Activated B cell treated with CpG ODN at 0.5 μM for 24 hours (primary cell): ENCODE measurements at regions not wholly inside any gene's neighbourhood (a gene's known extent, or its start where the extent isn't known, plus 50 kb on each side); places are given as distances from the start of the nearest gene placed in this dataset.
"Not testable (repeated sequence)": the region's sequence is repeated elsewhere in the genome, so short reads cannot be mapped to it uniquely, and the experiment has no call there.

Source experiments
- ATAC-seq: fragments of 200-7000 bp; cut with Tn5 transposase; one replicate; pipeline ENCODE4 v1.10.0; 2021; ENCODE audit warnings: low read depth, mild to moderate bottlenecking, moderate library complexity
- CTCF ChIA-PET: fragments of 350-600 bp; sonication (Branson Sonifier 250); formaldehyde crosslinking; loops from one replicate; lab custom pipeline; 2021; ENCODE audit warnings: antibody characterized with exemption; lab: Charles Lee
- POLR2A ChIA-PET: fragments of 350-600 bp; sonication (Branson Sonifier 250); formaldehyde crosslinking; loops from one replicate; lab custom pipeline; 2021; ENCODE audit warnings: antibody characterized with exemption; lab: Charles Lee
- DNase-seq: peaks from one replicate; pipeline ENCODE4 v3.0.0; 2022
- H3K27ac Mint-ChIP-seq: one replicate; pipeline ENCODE4 v1.8.0; 2020; ENCODE audit warnings: mixed read lengths
- H3K27me3 Mint-ChIP-seq: one replicate; pipeline ENCODE4 v1.8.0; 2021; ENCODE audit warnings: mixed read lengths
- H3K36me3 Mint-ChIP-seq: one replicate; pipeline ENCODE4 v1.8.0; 2021; ENCODE audit warnings: low read depth, mixed read lengths
- H3K4me1 Mint-ChIP-seq: one replicate; pipeline ENCODE4 v1.8.0; 2021; ENCODE audit warnings: mixed read lengths
- H3K4me3 Mint-ChIP-seq: one replicate; pipeline ENCODE4 v1.8.0; 2020; ENCODE audit warnings: mild to moderate bottlenecking, mixed read lengths
- H3K9me3 Mint-ChIP-seq: one replicate; pipeline ENCODE4 v1.8.0; 2020; ENCODE audit warnings: mixed read lengths
- intact Hi-C: fragments of 100-400 bp; cut with micrococcal nuclease; formaldehyde crosslinking; loops from one replicate; pipeline ENCODE4 v1.15.1; 2024
- TF ChIP-seq, protein P1 (sequence below): fragments of 200-600 bp; IDR thresholded peaks from one replicate; pipeline ENCODE4 v1.8.0; 2022; ENCODE audit warnings: antibody characterized with exemption, mild to moderate bottlenecking

DNA sequence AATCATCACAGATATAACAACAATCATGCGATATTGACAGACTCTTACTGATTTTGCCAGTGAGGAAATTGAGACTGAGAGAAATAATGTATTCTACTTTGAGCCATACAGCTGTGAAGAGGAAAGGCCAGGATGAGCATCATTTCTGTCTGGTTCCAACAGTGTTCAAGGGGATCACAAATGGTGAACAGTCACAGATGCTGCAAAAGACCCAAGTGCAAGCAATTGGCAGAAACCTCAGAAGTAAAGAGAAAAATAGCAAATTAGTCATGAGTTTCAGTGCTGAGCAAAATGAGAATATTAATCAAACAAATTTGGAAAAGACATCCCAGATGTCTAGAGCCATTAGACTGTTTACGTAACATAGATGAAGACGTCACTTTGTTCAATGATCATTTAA is 114.1 kb downstream of the RAB38 start:
- no peaks in the 10 kb centered on the region for H3K36me3 Mint-ChIP-seq
- ChIA-PET CTCF (no interaction called here), POLR2A (no interaction called here)
- H3K9me3 Mint-ChIP-seq: no peaks in the 10 kb centered on the region
- H3K27ac Mint-ChIP-seq: no peak overlapping the region
- ATAC-seq: no peak
- H3K4me3 Mint-ChIP-seq: no peak overlapping the region
- no peaks in the 10 kb centered on the region for H3K27me3 Mint-ChIP-seq
- TF ChIP-seq, protein P1, sequence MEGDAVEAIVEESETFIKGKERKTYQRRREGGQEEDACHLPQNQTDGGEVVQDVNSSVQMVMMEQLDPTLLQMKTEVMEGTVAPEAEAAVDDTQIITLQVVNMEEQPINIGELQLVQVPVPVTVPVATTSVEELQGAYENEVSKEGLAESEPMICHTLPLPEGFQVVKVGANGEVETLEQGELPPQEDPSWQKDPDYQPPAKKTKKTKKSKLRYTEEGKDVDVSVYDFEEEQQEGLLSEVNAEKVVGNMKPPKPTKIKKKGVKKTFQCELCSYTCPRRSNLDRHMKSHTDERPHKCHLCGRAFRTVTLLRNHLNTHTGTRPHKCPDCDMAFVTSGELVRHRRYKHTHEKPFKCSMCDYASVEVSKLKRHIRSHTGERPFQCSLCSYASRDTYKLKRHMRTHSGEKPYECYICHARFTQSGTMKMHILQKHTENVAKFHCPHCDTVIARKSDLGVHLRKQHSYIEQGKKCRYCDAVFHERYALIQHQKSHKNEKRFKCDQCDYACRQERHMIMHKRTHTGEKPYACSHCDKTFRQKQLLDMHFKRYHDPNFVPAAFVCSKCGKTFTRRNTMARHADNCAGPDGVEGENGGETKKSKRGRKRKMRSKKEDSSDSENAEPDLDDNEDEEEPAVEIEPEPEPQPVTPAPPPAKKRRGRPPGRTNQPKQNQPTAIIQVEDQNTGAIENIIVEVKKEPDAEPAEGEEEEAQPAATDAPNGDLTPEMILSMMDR: no peak
- H3K4me1 Mint-ChIP-seq: no peaks in the 10 kb centered on the region
- intact Hi-C loops: no loop called here
- no peak for DNase-seq

DNA sequence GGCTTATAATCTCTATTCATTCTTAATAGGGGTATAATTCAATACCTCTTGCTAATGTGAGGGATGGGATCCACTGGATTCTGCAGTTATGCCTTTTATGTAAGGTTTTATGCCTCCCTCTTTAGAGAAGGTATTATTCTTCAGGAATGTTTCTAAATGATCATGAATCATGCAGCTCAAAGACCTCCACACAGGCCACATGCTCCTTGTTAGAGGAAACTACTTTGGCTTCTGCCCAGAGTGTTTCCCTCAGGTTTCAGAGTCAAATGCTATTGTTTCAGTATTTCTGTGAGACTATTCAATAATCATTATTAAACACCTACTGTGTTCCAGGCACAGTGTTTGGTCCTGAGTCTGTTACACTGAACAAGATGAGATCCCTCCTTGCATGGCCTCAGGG is 115.9 kb downstream of the RAB38 start:
- H3K4me3 Mint-ChIP-seq: no peak overlapping the region
- DNase-seq (no peak), ATAC-seq (no peak)
- CTCF ChIA-PET: no interaction called here
- no peak overlapping the region for H3K27ac Mint-ChIP-seq
- no peaks in the 10 kb centered on the region for H3K4me1 Mint-ChIP-seq
- no peaks in the 10 kb centered on the region for H3K36me3 Mint-ChIP-seq
- H3K9me3 Mint-ChIP-seq: no peaks in the 10 kb centered on the region
- intact Hi-C loops: no loop called here
- no peaks in the 10 kb centered on the region for H3K27me3 Mint-ChIP-seq
- POLR2A ChIA-PET: no interaction called here
- TF ChIP-seq, protein P1: no peak

DNA sequence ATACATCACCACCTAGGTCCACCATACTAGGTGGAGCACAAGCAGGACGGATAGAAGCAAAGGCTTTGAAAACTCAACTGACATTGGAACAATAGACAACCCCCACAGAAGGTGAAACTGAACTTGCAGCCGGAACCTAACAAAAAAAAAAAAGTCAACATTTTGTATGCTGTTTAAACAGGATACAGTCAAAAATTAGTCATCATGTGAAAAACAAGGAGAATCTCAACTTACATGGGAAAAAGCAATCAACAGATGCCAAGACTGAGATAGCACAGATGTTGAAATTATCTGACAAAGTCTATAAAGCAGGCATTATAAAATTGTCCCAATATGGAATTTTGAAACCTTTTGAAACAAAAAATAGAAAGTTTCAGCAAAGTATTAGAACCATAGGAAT is 123.8 kb downstream of the RAB38 start:
- H3K36me3 Mint-ChIP-seq: no peaks in the 10 kb centered on the region
- CTCF ChIA-PET: no interaction called here

DNA sequence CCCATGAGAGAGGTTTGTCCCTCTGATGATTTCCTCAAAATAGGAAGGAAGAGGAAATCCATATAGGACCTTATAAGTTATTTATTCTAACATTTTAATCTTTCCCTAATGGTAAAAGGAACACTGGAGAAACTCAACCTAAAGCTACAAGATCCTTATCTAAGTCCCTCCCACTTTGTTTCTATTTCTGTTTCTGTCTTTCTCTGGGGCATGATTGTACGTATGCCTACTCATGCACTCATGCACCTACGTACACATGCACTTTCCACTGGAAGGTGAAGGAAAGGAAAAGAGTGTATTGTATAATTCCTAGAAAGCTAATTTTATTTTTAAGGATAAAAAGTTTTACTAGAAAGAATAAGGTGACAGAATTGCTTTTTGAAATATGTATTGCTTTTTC is 125.0 kb downstream of the RAB38 start:
- H3K4me3 Mint-ChIP-seq: no peak overlapping the region
- H3K27ac Mint-ChIP-seq: no peak overlapping the region
- H3K9me3 Mint-ChIP-seq: no peaks in the 10 kb centered on the region
- no peaks in the 10 kb centered on the region for H3K36me3 Mint-ChIP-seq
- DNase-seq (no peak), ATAC-seq (no peak)
- TF ChIP-seq, protein P1: no peak
- ChIA-PET CTCF (no interaction called here), POLR2A (no interaction called here)
- H3K27me3 Mint-ChIP-seq: no peaks in the 10 kb centered on the region
- intact Hi-C loops: no loop called here
- no peaks in the 10 kb centered on the region for H3K4me1 Mint-ChIP-seq

More for the DNA sequence above, 123.8 kb downstream of the RAB38 start:
- no peak for DNase-seq
- Mint-ChIP-seq H3K27ac (no peak overlapping the region), H3K9me3 (no peaks in the 10 kb centered on the region), H3K4me1 (no peaks in the 10 kb centered on the region), H3K4me3 (no peak overlapping the region), H3K27me3 (no peaks in the 10 kb centered on the region)
- TF ChIP-seq, protein P1: no peak
- POLR2A ChIA-PET: no interaction called here
- intact Hi-C loops: no loop called here
- ATAC-seq: no peak

DNA sequence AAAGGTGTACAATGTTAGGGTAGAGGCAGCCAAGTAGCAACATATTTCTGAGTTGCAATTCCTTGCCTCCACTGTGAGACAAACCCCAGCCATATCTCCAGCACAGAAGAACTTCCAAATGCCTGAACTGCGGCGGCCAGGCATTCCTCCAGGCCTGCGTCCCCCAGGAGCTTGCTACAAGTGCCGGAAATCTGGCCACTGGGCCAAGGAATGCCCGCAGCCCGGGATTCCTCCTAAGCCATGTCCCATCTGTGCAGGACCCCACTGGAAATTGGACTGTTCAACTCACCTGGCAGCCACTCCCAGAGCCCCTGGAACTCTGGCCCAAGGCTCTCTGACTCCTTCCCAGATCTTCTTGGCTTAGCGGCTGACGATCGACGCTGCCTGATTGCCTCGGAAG is 130.0 kb downstream of the RAB38 start:
- H3K27me3 Mint-ChIP-seq, POLR2A ChIA-PET, H3K4me3 Mint-ChIP-seq, ATAC-seq, intact Hi-C loops, H3K4me1 Mint-ChIP-seq, H3K27ac Mint-ChIP-seq, DNase-seq, H3K36me3 Mint-ChIP-seq, H3K9me3 Mint-ChIP-seq, CTCF ChIA-PET: not testable (repeated sequence)

DNA sequence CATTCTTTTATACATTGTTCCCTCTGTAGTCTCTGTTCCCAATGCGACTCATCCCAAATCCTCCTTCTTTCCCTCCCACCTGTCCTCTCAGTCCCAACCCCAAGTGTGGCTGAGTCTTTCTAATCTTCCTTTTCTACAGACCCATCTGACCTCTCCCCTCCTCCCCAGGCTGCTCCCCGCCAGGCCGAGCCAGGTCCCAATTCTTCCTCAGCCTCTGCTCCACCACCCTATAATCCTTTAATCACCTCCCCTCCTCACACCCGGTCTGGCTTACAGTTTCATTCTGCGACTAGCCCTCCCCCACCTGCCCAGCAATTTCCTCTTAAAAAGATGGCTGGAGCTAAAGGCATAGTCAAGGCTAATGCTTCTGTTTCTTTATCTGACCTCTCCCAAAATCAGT is 130.6 kb downstream of the RAB38 start:
- intact Hi-C loops, ATAC-seq, POLR2A ChIA-PET, H3K27me3 Mint-ChIP-seq, DNase-seq, H3K36me3 Mint-ChIP-seq, CTCF ChIA-PET, H3K4me1 Mint-ChIP-seq, H3K27ac Mint-ChIP-seq, H3K4me3 Mint-ChIP-seq, H3K9me3 Mint-ChIP-seq: not testable (repeated sequence)
